Heart right ventricle (tissue), 16 donors: ENCODE measurements at regions not wholly inside any gene's neighbourhood (a gene's known extent, or its start where the extent isn't known, plus 50 kb on each side); places are given as distances from the start of the nearest gene placed in this dataset.

Source experiments
- ATAC-seq, 8 donors: fragments of 200-7000 bp; cut with Tn5 transposase; one replicate each; pipeline ENCODE4 v1.9.1; 2020; ENCODE audit warnings: mild to moderate bottlenecking in 8 of 8, moderate library complexity in 8 of 8, moderate number of reproducible peaks in 1 of 8
- DNase-seq, 2 donors: peaks; one replicate each; pipeline ENCODE4 v3.0.0-alpha.2; 2020
- H3K27ac ChIP-seq, 10 donors: fragments of 200-600 bp; sonication (generic) in 2 of 10; one replicate each; pipeline versions ENCODE4 v1.5.0 to v1.8.0; 2020 to 2022; ENCODE audit warnings: mild to moderate bottlenecking in 3 of 10
- H3K27me3 ChIP-seq, 7 donors: fragments of 200-600 bp; one replicate each; pipeline ENCODE4 v1.8.0; 2021 to 2022; ENCODE audit warnings: mild to moderate bottlenecking in 2 of 7
- H3K36me3 ChIP-seq, 9 donors: fragments of 200-600 bp; sonication (generic) in 1 of 9; one replicate each; pipeline versions ENCODE4 v1.5.0 to v1.8.0; 2020 to 2022; ENCODE audit warnings: mild to moderate bottlenecking in 2 of 9
- H3K4me1 ChIP-seq, 9 donors: fragments of 200-600 bp; sonication (generic) in 1 of 9; one replicate each; pipeline versions ENCODE4 v1.5.0 to v1.8.0; 2020 to 2022; ENCODE audit warnings: mild to moderate bottlenecking in 4 of 9
- H3K4me3 ChIP-seq, 10 donors: fragments of 200-600 bp; sonication (generic) in 2 of 10; one replicate each; pipeline versions ENCODE4 v1.5.0 to v1.8.0; 2020 to 2022; ENCODE audit warnings: mild to moderate bottlenecking in 7 of 10, moderate library complexity in 2 of 10
- H3K9me3 ChIP-seq, 11 donors: fragments of 200-600 bp in 10 of 11; sonication (generic) in 2 of 11; one replicate each; pipeline versions ENCODE4 v1.5.0 to v1.8.0; 2013 to 2022; ENCODE audit warnings: mild to moderate bottlenecking in 2 of 11, control low read depth in 1 of 11, moderate library complexity in 1 of 11
- CTCF ChIP-seq, 9 donors: fragments of 200-600 bp; sonication (generic) in 2 of 9; IDR thresholded peaks; one replicate each; pipeline versions ENCODE4 v1.5.0 to v1.8.0; 2021 to 2022; ENCODE audit warnings: antibody characterized with exemption in 9 of 9, mild to moderate bottlenecking in 5 of 9, moderate library complexity in 1 of 9
- WGBS, 2 donors: extraction: QIAGEN DNeasy Blood & Tissue Kit; methylation state at CpG; one replicate each; pipeline ENCODE4 v1.1.7; 2013; ENCODE audit warnings: inconsistent platforms in 1 of 2; 5-methylcytosine and 5-hydroxymethylcytosine counted together
- intact Hi-C, 10 donors: fragments of 100-400 bp; cut with DNase I; formaldehyde crosslinking; loops; one replicate each; pipeline versions ENCODE4 v1.11.1 to v1.14.2; 2022
- donor health status: Arrhythmogenic right ventricular cardiomyopathy.
- donor health status: ischemic (EF 13 %, LVEDD 7.1; RV severe dilation, severe dysfunction).
- donor health status: healthy with polysubstance abuse.
- donor health status: DM: no; HTN: yes; CAD: no.
- donor health status: DM: no; HTN: no; CAD: no.
- donor health status: ischemic (EF 25% LVEDD 6.9; RV normal size, moderate dysfunction).
- donor health status: ischemic (EF 25% LVEDD 5.7; RV mildly dilated, moderate dysfunction).
- donor health status: healthy.
- donor health status: DM: yes; HTN: yes; CAD: no.
- donor health status: Ischemic cardiomyopathy.
- donor health status: ischemic (EF 35%, LVEDD 5.7; RV mildly dilated, moderate dysfunction).
- donor health status: nonischemic (EF 11% LVEDD 7.7; RV severe dilation, severe dysfunction).
- donor health status: DM: yes; HTN: yes; CAD: no.
- donor health status: PGD.
- donor health status: ischemic (EF 29% LVEDD 5.4; RV normal size, mild dysfunction).
- donor health status: nonischemic (EF 23%, LVEDD 6.1; RV moderate dilation, normal function).

DNA sequence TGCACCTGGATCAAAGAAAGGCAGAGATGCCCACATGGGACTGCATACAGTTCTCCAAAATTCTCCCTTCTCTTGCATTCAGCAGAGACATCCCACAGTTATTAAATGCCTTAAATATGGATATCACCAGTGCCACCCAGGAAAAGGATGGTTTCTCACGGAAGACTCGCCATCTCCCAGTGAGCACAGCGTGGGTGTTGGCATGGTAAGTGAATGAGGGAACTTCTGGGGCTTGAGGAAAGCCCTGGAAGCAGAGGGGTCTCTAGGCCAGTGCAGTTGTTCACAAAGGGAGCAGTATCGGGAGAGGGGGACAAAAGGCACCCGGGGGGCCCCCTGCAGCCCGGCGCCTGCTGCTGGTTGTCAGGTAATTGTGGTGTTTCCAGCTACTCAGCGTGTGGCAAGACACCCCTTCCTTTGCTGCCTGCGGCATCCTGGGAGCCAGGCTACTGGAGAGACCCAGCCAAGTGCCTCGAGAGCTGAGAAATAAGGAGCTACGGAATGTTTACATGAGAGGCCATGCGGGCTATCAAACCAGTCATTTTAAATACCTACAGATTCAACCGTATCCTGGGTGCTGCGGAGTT, 125.4 kb downstream of the PXDC1 start:
- 58 to 67% methylated on average over 14 of the region's 14 CpGs for WGBS, 2 donors
- no peaks in the 10 kb centered on the region for H3K36me3 ChIP-seq
- ATAC-seq (no peak), DNase-seq (no peak)
- peaks cover 0 to 6% (median 0%) of the 10 kb centered on the region in 9 donors for H3K4me1 ChIP-seq
- intact Hi-C loops: no loop called here
- peaks cover 0 to 63% (median 38%) of the 10 kb centered on the region in 7 donors for H3K27me3 ChIP-seq
- H3K4me3 ChIP-seq: no peak overlapping the region
- H3K27ac ChIP-seq: no peak overlapping the region
- H3K9me3 ChIP-seq: no peaks in the 10 kb centered on the region
- no peak for TF ChIP-seq CTCF (IDR thresholded peaks at IDR 0.05)

DNA sequence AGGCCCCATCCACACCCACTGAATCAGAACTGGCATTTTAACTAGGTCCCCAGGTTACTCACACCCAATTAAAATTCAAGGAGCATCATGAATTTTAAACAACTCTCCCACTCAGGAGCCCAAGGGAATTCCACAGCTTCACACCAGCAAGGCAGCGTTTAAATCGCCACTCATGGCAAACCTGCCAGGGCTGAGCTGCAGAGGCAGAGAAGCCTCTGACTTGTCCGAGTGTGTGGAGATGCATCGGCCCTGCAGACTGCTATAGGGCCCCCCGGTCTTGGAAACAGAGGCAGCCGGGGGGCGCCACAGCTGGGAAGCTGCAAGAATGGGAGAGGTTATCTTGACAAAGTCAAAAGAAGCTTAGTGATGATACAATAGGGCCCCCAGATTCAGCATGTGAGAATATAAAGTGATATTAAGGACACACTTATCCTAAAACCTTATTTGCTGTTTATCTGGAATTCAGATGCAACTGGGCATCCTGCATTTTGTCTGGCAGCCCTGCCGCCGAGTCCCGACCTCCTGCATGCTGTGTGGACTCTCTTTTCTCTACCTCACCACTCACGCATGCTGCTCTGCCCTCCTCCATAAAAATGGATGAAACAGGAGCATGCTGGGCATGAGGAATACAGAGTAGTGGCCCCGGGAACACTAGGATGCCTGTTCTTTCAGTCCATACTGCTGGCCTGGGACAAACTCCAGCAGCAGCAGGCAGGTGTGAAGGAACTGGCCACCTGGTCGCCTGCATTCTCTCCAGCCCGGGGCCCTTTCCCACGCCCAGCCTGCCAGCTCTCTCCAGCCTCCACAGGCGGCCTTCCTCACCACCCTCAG, 126.1 kb downstream of the PXDC1 start:
- TF ChIP-seq CTCF (IDR thresholded peaks at IDR 0.05): no peak
- Histone ChIP-seq H3K9me3 (no peaks in the 10 kb centered on the region), H3K4me1 (peaks cover 0 to 6% (median 0%) of the 10 kb centered on the region in 9 donors), H3K36me3 (no peaks in the 10 kb centered on the region), H3K27ac (no peak overlapping the region), H3K4me3 (no peak overlapping the region), H3K27me3 (peaks cover 0 to 63% (median 38%) of the 10 kb centered on the region in 7 donors)
- 60 to 70% methylated on average over 16 of the region's 16 CpGs for WGBS, 2 donors
- no peak for ATAC-seq
- DNase-seq: no peak
- intact Hi-C loops: no loop called here

GRCh38 chr6:3624250-3625136, 127.0 kb downstream of the PXDC1 start:
- no peak for TF ChIP-seq CTCF (IDR thresholded peaks at IDR 0.05)
- Histone ChIP-seq H3K36me3 (no peaks in the 10 kb centered on the region), H3K9me3 (no peaks in the 10 kb centered on the region), H3K27me3 (peaks cover 0 to 63% (median 38%) of the 10 kb centered on the region in 7 donors), H3K4me1 (peaks cover 0 to 6% (median 0%) of the 10 kb centered on the region in 9 donors), H3K4me3 (no peak overlapping the region), H3K27ac (no peak overlapping the region)
- ATAC-seq (no peak), DNase-seq (no peak)
- intact Hi-C loops: no loop called here
- WGBS, 2 donors: 77 to 79% methylated on average over 14 of the region's 14 CpGs
